ENCODE measurements at regions not wholly inside any gene's neighbourhood (a gene's known extent, or its start where the extent isn't known, plus 50 kb on each side); places are given as distances from the start of the nearest gene placed in this dataset.

GRCh38 chr2:111668274-111668616 lies 215.7 kb downstream of the ANAPC1 start:
- TF ChIP-seq CTCF (conservative IDR thresholded peaks at IDR 0.05; ENCODE audit: low read length) (no peak), EZH2phosphoT487 (IDR thresholded peaks at IDR 0.05; ENCODE audit: borderline replicate concordance, low read depth, low read length) (no peak)
